GM23248 (cell line): ENCODE measurements at regions not wholly inside any gene's neighbourhood (a gene's known extent, or its start where the extent isn't known, plus 50 kb on each side); places are given as distances from the start of the nearest gene placed in this dataset.

ENCODE experiments used
- EZH2 ChIP-seq: fragments of 200-600 bp; sonication (generic); IDR thresholded peaks from 2 replicates; pipeline ENCODE4 v1.6.1; 2018; ENCODE audit warnings: antibody characterized with exemption, mild to moderate bottlenecking; ENCODE audit not compliant: insufficient read depth, poor library complexity, severe bottlenecking
- EZH2phosphoT487 ChIP-seq: fragments of 200-600 bp; sonication (generic); IDR thresholded peaks from 2 replicates; pipeline ENCODE4 v1.6.1; 2018; ENCODE audit warnings: antibody characterized with exemption, moderate library complexity, mild to moderate bottlenecking, low read depth; ENCODE audit not compliant: insufficient read depth

DNA sequence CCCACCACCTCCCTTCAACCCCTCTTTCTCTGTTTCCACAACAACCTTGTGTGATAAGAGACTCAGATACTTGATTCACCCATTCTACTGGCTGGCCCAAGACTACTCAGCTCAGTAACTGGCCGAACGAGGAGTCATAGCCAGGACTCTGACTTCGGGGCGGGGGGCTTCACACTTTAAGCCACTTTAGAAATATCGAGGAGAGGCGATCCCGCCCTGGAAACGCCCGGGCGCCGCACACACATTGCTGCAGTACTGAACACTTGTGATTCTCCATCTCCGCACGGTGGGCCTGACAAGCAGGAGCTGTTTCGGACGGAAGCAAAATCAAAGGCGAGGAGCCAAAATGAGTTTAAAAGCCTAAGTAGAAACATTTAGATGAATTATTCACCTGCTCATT lies 182.1 kb downstream of the NPHP4 start:
- TF ChIP-seq EZH2 (no peak), EZH2phosphoT487 (no peak)
